ENCODE measurements at regions not wholly inside any gene's neighbourhood (a gene's known extent, or its start where the extent isn't known, plus 50 kb on each side); places are given as distances from the start of the nearest gene placed in this dataset.

GRCh38 chr16:26212599-26212998 is 520.8 kb downstream of the HS3ST4 start:
- Histone ChIP-seq H4K20me1 (ENCODE audit: insufficient read depth) (no peaks in the 10 kb centered on the region), H2AFZ (ENCODE audit: low read depth) (no peak overlapping the region), H3K9ac (no peak overlapping the region), H3K79me2 (ENCODE audit: insufficient read depth, low read depth) (no peaks in the 10 kb centered on the region), H3K27ac (no peak overlapping the region), H3K4me2 (no peak overlapping the region), H3K36me3 (ENCODE audit: insufficient read depth) (no peaks in the 10 kb centered on the region), H3K4me3 (IDR thresholded peaks at IDR 0.05; ENCODE audit: insufficient read depth, low read depth, low read length) (no peak overlapping the region), H3K27me3 (ENCODE audit: insufficient read depth, low read depth) (no peaks in the 10 kb centered on the region), H3K4me1 (ENCODE audit: low read depth, poor library complexity, severe bottlenecking) (no peaks in the 10 kb centered on the region)
- TF ChIP-seq CTCF (conservative IDR thresholded peaks at IDR 0.05; ENCODE audit: low read depth, low read length) = no peak

- Histone ChIP-seq H3K4me1 (ENCODE audit: low read depth, poor library complexity, severe bottlenecking) (no peaks in the 10 kb centered on the region), H4K20me1 (ENCODE audit: insufficient read depth) (no peaks in the 10 kb centered on the region), H3K36me3 (ENCODE audit: insufficient read depth) (no peaks in the 10 kb centered on the region), H2AFZ (ENCODE audit: low read depth) (no peak overlapping the region), H3K27me3 (ENCODE audit: insufficient read depth, low read depth) (no peaks in the 10 kb centered on the region), H3K27ac (no peak overlapping the region), H3K9ac (no peak overlapping the region), H3K4me2 (no peak overlapping the region), H3K4me3 (IDR thresholded peaks at IDR 0.05; ENCODE audit: insufficient read depth, low read depth, low read length) (no peak overlapping the region), H3K79me2 (ENCODE audit: insufficient read depth, low read depth) (no peaks in the 10 kb centered on the region)
- TF ChIP-seq CTCF (conservative IDR thresholded peaks at IDR 0.05; ENCODE audit: low read depth, low read length) = no peak
Measured at GRCh38 chr16:26214581-26215174, 522.9 kb downstream of the HS3ST4 start.

- Histone ChIP-seq H3K79me2 (ENCODE audit: insufficient read depth, low read depth) (no peaks in the 10 kb centered on the region), H3K27ac (no peak overlapping the region), H3K4me1 (ENCODE audit: low read depth, poor library complexity, severe bottlenecking) (no peaks in the 10 kb centered on the region), H4K20me1 (ENCODE audit: insufficient read depth) (no peaks in the 10 kb centered on the region), H2AFZ (ENCODE audit: low read depth) (no peak overlapping the region), H3K9ac (no peak overlapping the region), H3K27me3 (ENCODE audit: insufficient read depth, low read depth) (no peaks in the 10 kb centered on the region), H3K36me3 (ENCODE audit: insufficient read depth) (no peaks in the 10 kb centered on the region), H3K4me2 (no peak overlapping the region), H3K4me3 (IDR thresholded peaks at IDR 0.05; ENCODE audit: insufficient read depth, low read depth, low read length) (no peak overlapping the region)
- TF ChIP-seq CTCF (conservative IDR thresholded peaks at IDR 0.05; ENCODE audit: low read depth, low read length) = no peak
Measured at GRCh38 chr16:26220894-26221293, 529.1 kb downstream of the HS3ST4 start.

- Histone ChIP-seq H3K9ac (no peak overlapping the region), H3K36me3 (ENCODE audit: insufficient read depth) (no peaks in the 10 kb centered on the region), H3K27me3 (ENCODE audit: insufficient read depth, low read depth) (no peaks in the 10 kb centered on the region), H3K4me1 (ENCODE audit: low read depth, poor library complexity, severe bottlenecking) (no peaks in the 10 kb centered on the region), H2AFZ (ENCODE audit: low read depth) (no peak overlapping the region), H3K4me3 (IDR thresholded peaks at IDR 0.05; ENCODE audit: insufficient read depth, low read depth, low read length) (no peak overlapping the region), H3K79me2 (ENCODE audit: insufficient read depth, low read depth) (no peaks in the 10 kb centered on the region), H4K20me1 (ENCODE audit: insufficient read depth) (no peaks in the 10 kb centered on the region), H3K27ac (no peak overlapping the region), H3K4me2 (no peak overlapping the region)
- TF ChIP-seq CTCF (conservative IDR thresholded peaks at IDR 0.05; ENCODE audit: low read depth, low read length) = no peak
Measured at GRCh38 chr16:26231647-26232046, 539.9 kb downstream of the HS3ST4 start.
